ENCODE measurements at regions not wholly inside any gene's neighbourhood (a gene's known extent, or its start where the extent isn't known, plus 50 kb on each side); places are given as distances from the start of the nearest gene placed in this dataset.
"Not testable (repeated sequence)": the region's sequence is repeated elsewhere in the genome, so short reads cannot be mapped to it uniquely, and the experiment has no call there.

GRCh38 chr1:30596470-30596869 lies 126.9 kb downstream of the MATN1 start:
- no peak overlapping the region for H3K27ac Mint-ChIP-seq
- intact Hi-C loops (cut with micrococcal nuclease): no loop called here

GRCh38 chr1:30589083-30589482 lies 134.3 kb downstream of the MATN1 start:
- intact Hi-C loops (cut with micrococcal nuclease): no loop called here
- H3K9me3 Mint-ChIP-seq: peaks cover 3% of the 10 kb centered on the region
- peaks cover 32% of the 10 kb centered on the region for H3K27me3 Mint-ChIP-seq
- peak; percentile 16 for DNase-seq
- no peaks in the 10 kb centered on the region for H3K4me1 Mint-ChIP-seq
- H3K36me3 Mint-ChIP-seq (ENCODE audit: low read depth): no peaks in the 10 kb centered on the region
- H3K27ac Mint-ChIP-seq: no peak overlapping the region
- H3K4me3 Mint-ChIP-seq: no peak overlapping the region

More at GRCh38 chr1:30596470-30596869, 126.9 kb downstream of the MATN1 start:
- Mint-ChIP-seq H3K9me3 (no peaks in the 10 kb centered on the region), H3K4me3 (no peak overlapping the region), H3K4me1 (no peaks in the 10 kb centered on the region), H3K36me3 (ENCODE audit: low read depth) (no peaks in the 10 kb centered on the region), H3K27me3 (peaks cover 20% of the 10 kb centered on the region)
- no peak for DNase-seq

GRCh38 chr1:30588311-30589073 lies 134.9 kb downstream of the MATN1 start:
- no peaks in the 10 kb centered on the region for H3K36me3 Mint-ChIP-seq (ENCODE audit: low read depth)
- H3K4me1 Mint-ChIP-seq: no peaks in the 10 kb centered on the region
- H3K27ac Mint-ChIP-seq: no peak overlapping the region
- peak; percentile 39 for DNase-seq
- intact Hi-C loops (cut with micrococcal nuclease): no loop called here
- no peak overlapping the region for H3K4me3 Mint-ChIP-seq
- H3K9me3 Mint-ChIP-seq: peaks cover 4% of the 10 kb centered on the region
- peaks cover 30% of the 10 kb centered on the region for H3K27me3 Mint-ChIP-seq

GRCh38 chr1:30586671-30587070 lies 136.7 kb downstream of the MATN1 start:
- Mint-ChIP-seq H3K9me3 (peaks cover 10% of the 10 kb centered on the region), H3K27ac (no peak overlapping the region), H3K36me3 (ENCODE audit: low read depth) (no peaks in the 10 kb centered on the region), H3K4me1 (no peaks in the 10 kb centered on the region), H3K27me3 (peaks cover 22% of the 10 kb centered on the region), H3K4me3 (no peak overlapping the region)
- intact Hi-C loops (cut with micrococcal nuclease): no loop called here
- DNase-seq: peak; percentile 39

GRCh38 chr1:30579580-30579979 lies 143.8 kb downstream of the MATN1 start:
- no peak for DNase-seq
- Mint-ChIP-seq H3K27ac (no peak overlapping the region), H3K27me3 (peaks cover 2% of the 10 kb centered on the region), H3K9me3 (peaks cover 10% of the 10 kb centered on the region), H3K4me1 (no peaks in the 10 kb centered on the region), H3K36me3 (ENCODE audit: low read depth) (no peaks in the 10 kb centered on the region), H3K4me3 (no peak overlapping the region)
- intact Hi-C loops (cut with micrococcal nuclease): no loop called here

- Mint-ChIP-seq H3K27me3 (no peaks in the 10 kb centered on the region), H3K36me3 (ENCODE audit: low read depth) (no peaks in the 10 kb centered on the region), H3K4me1 (no peaks in the 10 kb centered on the region), H3K9me3 (no peaks in the 10 kb centered on the region), H3K27ac (no peak overlapping the region), H3K4me3 (no peak overlapping the region)
- DNase-seq: peak; percentile 25
- intact Hi-C loops (cut with micrococcal nuclease): no loop called here
These were observed 148.3 kb downstream of the MATN1 start for GRCh38 chr1:30575066-30575465.

- intact Hi-C loops (cut with micrococcal nuclease): no loop called here
- H3K9me3 Mint-ChIP-seq: no peaks in the 10 kb centered on the region
- peaks cover 5% of the 10 kb centered on the region for H3K27me3 Mint-ChIP-seq
- H3K4me1 Mint-ChIP-seq: no peaks in the 10 kb centered on the region
- H3K36me3 Mint-ChIP-seq (ENCODE audit: low read depth): no peaks in the 10 kb centered on the region
- H3K27ac Mint-ChIP-seq: no peak overlapping the region
- peak; percentile 29 for DNase-seq
- no peak overlapping the region for H3K4me3 Mint-ChIP-seq
These were observed 151.2 kb downstream of the MATN1 start for GRCh38 chr1:30572192-30572591.

- intact Hi-C loops (cut with micrococcal nuclease): no loop called here
- Mint-ChIP-seq H3K4me3 (no peak overlapping the region), H3K4me1 (no peaks in the 10 kb centered on the region), H3K27me3 (peaks cover 5% of the 10 kb centered on the region), H3K27ac (no peak overlapping the region), H3K36me3 (ENCODE audit: low read depth) (no peaks in the 10 kb centered on the region), H3K9me3 (no peaks in the 10 kb centered on the region)
- peak; percentile 20 for DNase-seq
These were observed 152.0 kb downstream of the MATN1 start for GRCh38 chr1:30571380-30571779.

- Mint-ChIP-seq H3K9me3 (no peaks in the 10 kb centered on the region), H3K36me3 (ENCODE audit: low read depth) (no peaks in the 10 kb centered on the region), H3K27me3 (peaks cover 8% of the 10 kb centered on the region), H3K4me3 (no peak overlapping the region), H3K27ac (no peak overlapping the region), H3K4me1 (no peaks in the 10 kb centered on the region)
- peak; percentile 8 for DNase-seq
- intact Hi-C loops (cut with micrococcal nuclease): no loop called here
These were observed 154.0 kb downstream of the MATN1 start for GRCh38 chr1:30569384-30569783.

- intact Hi-C loops (cut with micrococcal nuclease): no loop called here
- DNase-seq: peak; percentile 19
- no peak overlapping the region for H3K27ac Mint-ChIP-seq
- peaks cover 4% of the 10 kb centered on the region for H3K9me3 Mint-ChIP-seq
- H3K4me3 Mint-ChIP-seq: no peak overlapping the region
- no peaks in the 10 kb centered on the region for H3K36me3 Mint-ChIP-seq (ENCODE audit: low read depth)
- H3K4me1 Mint-ChIP-seq: no peaks in the 10 kb centered on the region
- H3K27me3 Mint-ChIP-seq: peaks cover 10% of the 10 kb centered on the region
These were observed 160.8 kb downstream of the MATN1 start for GRCh38 chr1:30562559-30562958.

GRCh38 chr1:30551603-30552002 lies 171.8 kb downstream of the MATN1 start:
- no peak overlapping the region for H3K4me3 Mint-ChIP-seq
- no peaks in the 10 kb centered on the region for H3K9me3 Mint-ChIP-seq
- intact Hi-C loops (cut with micrococcal nuclease): no loop called here
- H3K4me1 Mint-ChIP-seq: no peaks in the 10 kb centered on the region
- no peak overlapping the region for H3K27ac Mint-ChIP-seq
- peaks cover 3% of the 10 kb centered on the region for H3K27me3 Mint-ChIP-seq
- no peak for DNase-seq
- no peaks in the 10 kb centered on the region for H3K36me3 Mint-ChIP-seq (ENCODE audit: low read depth)

GRCh38 chr1:30550365-30551220 lies 172.8 kb downstream of the MATN1 start:
- Mint-ChIP-seq H3K27me3 (peaks cover 6% of the 10 kb centered on the region), H3K4me3 (no peak overlapping the region), H3K9me3 (no peaks in the 10 kb centered on the region), H3K4me1 (no peaks in the 10 kb centered on the region), H3K36me3 (ENCODE audit: low read depth) (no peaks in the 10 kb centered on the region), H3K27ac (no peak overlapping the region)
- intact Hi-C loops (cut with micrococcal nuclease): no loop called here
- DNase-seq: peak; percentile 28

GRCh38 chr1:30549872-30550271 lies 173.5 kb downstream of the MATN1 start:
- H3K4me3 Mint-ChIP-seq; intact Hi-C loops (cut with micrococcal nuclease); H3K36me3 Mint-ChIP-seq (ENCODE audit: low read depth); H3K9me3 Mint-ChIP-seq; H3K27ac Mint-ChIP-seq; H3K4me1 Mint-ChIP-seq; H3K27me3 Mint-ChIP-seq: not testable (repeated sequence)
- peak; percentile 8 for DNase-seq

- DNase-seq: no peak
- no peak overlapping the region for H3K27ac Mint-ChIP-seq
- peaks cover 6% of the 10 kb centered on the region for H3K27me3 Mint-ChIP-seq
- H3K9me3 Mint-ChIP-seq: no peaks in the 10 kb centered on the region
- H3K36me3 Mint-ChIP-seq (ENCODE audit: low read depth): no peaks in the 10 kb centered on the region
- H3K4me3 Mint-ChIP-seq: no peak overlapping the region
- intact Hi-C loops (cut with micrococcal nuclease): no loop called here
- H3K4me1 Mint-ChIP-seq: no peaks in the 10 kb centered on the region
These were observed 175.1 kb downstream of the MATN1 start for GRCh38 chr1:30548294-30548693.

Data from activated CD4-positive, alpha-beta T cell treated with anti-CD3 and anti-CD28 coated beads, Interleukin-2, amount 10 ng/mL, durations not matched to agents 24 days and 14 days (primary cell).